HCT116 (cell line): ENCODE measurements at regions not wholly inside any gene's neighbourhood (a gene's known extent, or its start where the extent isn't known, plus 50 kb on each side); places are given as distances from the start of the nearest gene placed in this dataset.

Experiments
- ATAC-seq: fragments of 200-7000 bp; cut with Tn5 transposase; 2 replicates; pipeline ENCODE4 v1.9.1; 2020; ENCODE audit warnings: mild to moderate bottlenecking, moderate library complexity
- BruUV-seq: library from RNA; stranded (reverse); fragments of 400-500 nt; replicated peaks from 2 replicates; lab custom pipeline; 2021; lab: Mats Ljungman, UMichigan
- CTCF ChIA-PET: fragments of 300-600 bp; sonication (Branson Sonifier 250); formaldehyde crosslinking; loops from one replicate; lab custom pipeline; 2021; ENCODE audit warnings: antibody characterized with exemption; lab: Charles Lee
- POLR2A ChIA-PET: fragments of 300-600, 350-600 bp; sonication (Branson Sonifier 250); formaldehyde crosslinking; loops from one replicate; lab custom pipeline; 2021; ENCODE audit warnings: antibody characterized with exemption; lab: Charles Lee
- RAD21 ChIA-PET, 2 experiments: fragments of 300-600 bp; sonication (Branson Sonifier 250); formaldehyde crosslinking; loops; one replicate each; lab custom pipeline; 2023; ENCODE audit warnings: low total read pairs in 2 of 2; ENCODE audit not compliant: uncharacterized antibody in 2 of 2, unreplicated experiment in 2 of 2, low non-redundant PET in 1 of 2; lab: Charles Lee
- DNase-seq: peaks from one replicate; pipeline ENCODE4 v3.0.0-alpha.2; 2010; ENCODE audit warnings: low read depth, low spot score
- H2AFZ ChIP-seq: fragments of 200-600 bp; shearing (Covaris generic), sonication (generic); 2 replicates; pipeline ENCODE4 v1.6.1; 2017; ENCODE audit warnings: low read depth, mixed run types, mixed read lengths, antibody characterized with exemption, low read length; ENCODE audit not compliant: poor library complexity, severe bottlenecking
- H3K27ac ChIP-seq: 2 replicates; pipeline ENCODE4 v1.5.1; 2012; ENCODE audit warnings: low read depth, low read length
- H3K27me3 ChIP-seq: fragments of 200-600 bp; sonication (generic); 2 replicates; pipeline ENCODE4 v1.6.1; 2016; ENCODE audit warnings: mixed run types, low read length, mixed read lengths; ENCODE audit not compliant: insufficient read depth
- H3K36me3 ChIP-seq, 2 experiments: fragments of 200-500 bp in 1 of 2; fragments of 200-600 bp in 1 of 2; sonication (Bioruptor generic) in 1 of 2; sonication (generic) in 1 of 2; 2 replicates each; pipeline versions ENCODE4 v1.5.1 to v1.6.1; 2014 to 2016; ENCODE audit warnings: low read length in 2 of 2, inconsistent platforms in 1 of 2, mixed read lengths in 1 of 2, mixed run types in 1 of 2; ENCODE audit not compliant: insufficient read depth in 2 of 2, control insufficient read depth in 1 of 2
- H3K4me1 ChIP-seq, 2 experiments: fragments of 200-600 bp in 1 of 2; sonication (generic) in 1 of 2; 2 replicates each; pipeline versions ENCODE4 v1.5.1 to v1.6.1; 2012 to 2017; ENCODE audit warnings: low read length in 2 of 2, inconsistent platforms in 1 of 2, mild to moderate bottlenecking in 1 of 2, mixed read lengths in 1 of 2, mixed run types in 1 of 2, moderate library complexity in 1 of 2; ENCODE audit not compliant: insufficient read depth in 2 of 2, control insufficient read depth in 1 of 2
- H3K4me2 ChIP-seq: fragments of 200-600 bp; sonication (generic); 2 replicates; pipeline ENCODE4 v1.6.1; 2017; ENCODE audit warnings: mixed run types, low read length, mixed read lengths
- H3K4me3 ChIP-seq, 2 experiments: fragments of 200-600 bp in 1 of 2; sonication (generic) in 1 of 2; replicated peaks in 1 of 2; 2 replicates each; pipeline ENCODE4 v1.5.1; 2011 to 2016; ENCODE audit warnings: low read length in 2 of 2, control low read depth in 1 of 2, low read depth in 1 of 2, mild to moderate bottlenecking in 1 of 2, mixed read lengths in 1 of 2, mixed run types in 1 of 2
- H3K79me2 ChIP-seq: fragments of 200-600 bp; sonication (generic); 2 replicates; pipeline ENCODE4 v1.6.1; 2017; ENCODE audit warnings: mild to moderate bottlenecking, mixed run types, low read length, moderate library complexity, mixed read lengths; ENCODE audit not compliant: insufficient read depth
- H3K9ac ChIP-seq: fragments of 200-600 bp; sonication (generic); 2 replicates; pipeline ENCODE4 v1.6.1; 2016; ENCODE audit warnings: low read length, mixed read lengths
- H3K9me2 ChIP-seq: fragments of 200-600 bp; sonication (generic), shearing (Covaris generic); 2 replicates; pipeline ENCODE4 v1.6.1; 2017; ENCODE audit warnings: mixed run types, mild to moderate bottlenecking, moderate library complexity; ENCODE audit not compliant: insufficient read depth
- H3K9me3 ChIP-seq, 2 experiments: fragments of 200-500 bp in 1 of 2; fragments of 200-600 bp in 1 of 2; sonication (Bioruptor generic) in 1 of 2; sonication (generic) in 1 of 2; 2 replicates each; pipeline ENCODE4 v1.6.1; 2014 to 2017; ENCODE audit warnings: low read length in 2 of 2, mixed read lengths in 2 of 2, inconsistent platforms in 1 of 2, low read depth in 1 of 2, mild to moderate bottlenecking in 1 of 2, mixed run types in 1 of 2, moderate library complexity in 1 of 2; ENCODE audit not compliant: control insufficient read depth in 1 of 2, insufficient read depth in 1 of 2
- H4K20me1 ChIP-seq: fragments of 200-600 bp; sonication (generic), shearing (Covaris generic); 2 replicates; pipeline ENCODE4 v1.6.1; 2017; ENCODE audit warnings: mixed run types, mild to moderate bottlenecking, moderate library complexity; ENCODE audit not compliant: insufficient read depth
- CEBPB ChIP-seq: IDR thresholded peaks from 2 replicates; pipeline ENCODE4 v1.6.1; 2012; ENCODE audit warnings: low read depth
- EGR1 ChIP-seq: IDR thresholded peaks from 2 replicates; pipeline ENCODE4 v1.6.1; 2012; ENCODE audit warnings: low read depth
- ELF1 ChIP-seq: IDR thresholded peaks from 2 replicates; pipeline ENCODE4 v1.6.1; 2012; ENCODE audit warnings: low read depth, borderline replicate concordance
- EZH2 ChIP-seq: fragments of 200-600 bp; sonication (generic); IDR thresholded peaks from 2 replicates; pipeline ENCODE4 v1.6.1; 2017; ENCODE audit warnings: antibody characterized with exemption, mixed run types
- EZH2phosphoT487 ChIP-seq: fragments of 200-600 bp; IDR thresholded peaks from 2 replicates; pipeline ENCODE4 v1.6.1; 2018; ENCODE audit warnings: antibody characterized with exemption, borderline replicate concordance
- JUND ChIP-seq: IDR thresholded peaks from 2 replicates; pipeline ENCODE4 v1.6.1; 2012
- POLR2A ChIP-seq: IDR thresholded peaks from 2 replicates; pipeline ENCODE4 v1.7.0; 2011; ENCODE audit warnings: borderline replicate concordance; ENCODE audit not compliant: insufficient read depth, insufficient read length; ENCODE audit errors: extremely low read depth
- RAD21 ChIP-seq: IDR thresholded peaks from 2 replicates; pipeline ENCODE4 v1.6.1; 2012; ENCODE audit warnings: low read depth, mild to moderate bottlenecking
- SRF ChIP-seq: IDR thresholded peaks from 2 replicates; pipeline ENCODE4 v1.6.1; 2012; ENCODE audit warnings: low read depth
- YY1 ChIP-seq: IDR thresholded peaks from 2 replicates; pipeline ENCODE4 v1.6.1; 2011; ENCODE audit warnings: low read length, low read depth, moderate library complexity, mild to moderate bottlenecking; ENCODE audit not compliant: insufficient replicate concordance; ENCODE audit errors: extremely low read depth
- ZFX ChIP-seq: fragments of 450-650 bp; IDR thresholded peaks from 2 replicates; pipeline ENCODE4 v1.6.1; 2017
- ZNF274 ChIP-seq: fragments of 200-500 bp; sonication (Bioruptor generic); IDR thresholded peaks from 2 replicates; pipeline ENCODE4 v1.6.1; 2014; ENCODE audit warnings: mild to moderate bottlenecking, low read depth, low read length, inconsistent platforms
- intact Hi-C: fragments of 100-400 bp; cut with micrococcal nuclease; formaldehyde crosslinking; loops from 2 replicates; pipeline ENCODE4 v1.10.0; 2022
- TF ChIP-seq, protein P1 (sequence below): IDR thresholded peaks from 2 replicates; pipeline ENCODE4 v1.6.1; 2012
- TF ChIP-seq, protein P2 (sequence below): IDR thresholded peaks from 2 replicates; pipeline ENCODE4 v1.6.1; 2012
- TF ChIP-seq, protein P3 (sequence below): IDR thresholded peaks from 2 replicates; pipeline ENCODE4 v1.6.1; 2011; ENCODE audit warnings: mild to moderate bottlenecking, low read length, moderate library complexity; ENCODE audit not compliant: insufficient replicate concordance; ENCODE audit errors: extremely low read depth
- TF ChIP-seq, protein P4 (sequence below), 3 experiments: fragments of 200-600 bp in 1 of 3; sonication (generic) in 1 of 3; IDR thresholded peaks in 2 of 3; conservative IDR thresholded peaks in 1 of 3; 2 replicates each; pipeline ENCODE4 v1.5.1; 2012 to 2017; ENCODE audit warnings: low read depth in 2 of 3, low read length in 2 of 3, antibody characterized with exemption in 1 of 3, borderline replicate concordance in 1 of 3, control low read depth in 1 of 3, mild to moderate bottlenecking in 1 of 3, mixed read lengths in 1 of 3, mixed run types in 1 of 3, moderate library complexity in 1 of 3; ENCODE audit not compliant: insufficient read depth in 1 of 3

DNA sequence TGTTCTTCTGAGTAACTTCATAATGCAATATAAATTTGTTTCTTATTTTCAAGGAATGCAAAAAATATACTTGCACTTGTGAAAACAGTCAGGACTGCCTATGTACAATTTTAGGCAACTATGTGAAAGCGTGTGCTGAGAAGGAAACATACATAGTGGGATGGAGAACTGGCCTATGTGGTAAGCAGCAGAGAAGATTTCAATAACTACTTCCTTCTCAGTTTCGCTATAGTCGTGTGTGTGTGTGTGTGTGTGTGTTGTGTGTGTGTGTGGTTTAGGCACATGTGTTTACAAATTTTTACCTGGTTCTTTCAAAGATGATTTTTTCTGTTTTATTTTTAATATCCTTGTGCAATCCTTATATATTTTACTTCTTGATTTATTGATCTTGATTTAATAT, 211.8 kb downstream of the LRRK2 start:
- Histone ChIP-seq H3K9ac (no peak overlapping the region), H3K79me2 (no peaks in the 10 kb centered on the region), H3K9me2 (no peaks in the 10 kb centered on the region), H3K27me3 (no peaks in the 10 kb centered on the region), H3K4me1 (no peaks in the 10 kb centered on the region), H3K4me3 (no peak overlapping the region), H3K9me3 (no peaks in the 10 kb centered on the region), H4K20me1 (no peaks in the 10 kb centered on the region), H3K4me2 (no peak overlapping the region), H3K36me3 (no peaks in the 10 kb centered on the region), H3K27ac (no peak overlapping the region), H2AFZ (no peak overlapping the region)
- intact Hi-C loops, result no loop called here
- POLR2A ChIA-PET, result no interaction called here
- BruUV-seq, result no TSS peak
- RAD21 ChIA-PET, result no interaction called here
- TF ChIP-seq ZFX (no peak), CEBPB (no peak), RAD21 (no peak), JUND (no peak), SRF (no peak), EZH2 (no peak)
- TF ChIP-seq, protein P1, sequence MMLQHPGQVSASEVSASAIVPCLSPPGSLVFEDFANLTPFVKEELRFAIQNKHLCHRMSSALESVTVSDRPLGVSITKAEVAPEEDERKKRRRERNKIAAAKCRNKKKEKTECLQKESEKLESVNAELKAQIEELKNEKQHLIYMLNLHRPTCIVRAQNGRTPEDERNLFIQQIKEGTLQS, result no peak
- TF ChIP-seq, protein P2, sequence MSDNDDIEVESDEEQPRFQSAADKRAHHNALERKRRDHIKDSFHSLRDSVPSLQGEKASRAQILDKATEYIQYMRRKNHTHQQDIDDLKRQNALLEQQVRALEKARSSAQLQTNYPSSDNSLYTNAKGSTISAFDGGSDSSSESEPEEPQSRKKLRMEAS, result no peak
- DNase-seq, result no peak
- ATAC-seq, result no peak
- CTCF ChIA-PET, result no interaction called here

DNA sequence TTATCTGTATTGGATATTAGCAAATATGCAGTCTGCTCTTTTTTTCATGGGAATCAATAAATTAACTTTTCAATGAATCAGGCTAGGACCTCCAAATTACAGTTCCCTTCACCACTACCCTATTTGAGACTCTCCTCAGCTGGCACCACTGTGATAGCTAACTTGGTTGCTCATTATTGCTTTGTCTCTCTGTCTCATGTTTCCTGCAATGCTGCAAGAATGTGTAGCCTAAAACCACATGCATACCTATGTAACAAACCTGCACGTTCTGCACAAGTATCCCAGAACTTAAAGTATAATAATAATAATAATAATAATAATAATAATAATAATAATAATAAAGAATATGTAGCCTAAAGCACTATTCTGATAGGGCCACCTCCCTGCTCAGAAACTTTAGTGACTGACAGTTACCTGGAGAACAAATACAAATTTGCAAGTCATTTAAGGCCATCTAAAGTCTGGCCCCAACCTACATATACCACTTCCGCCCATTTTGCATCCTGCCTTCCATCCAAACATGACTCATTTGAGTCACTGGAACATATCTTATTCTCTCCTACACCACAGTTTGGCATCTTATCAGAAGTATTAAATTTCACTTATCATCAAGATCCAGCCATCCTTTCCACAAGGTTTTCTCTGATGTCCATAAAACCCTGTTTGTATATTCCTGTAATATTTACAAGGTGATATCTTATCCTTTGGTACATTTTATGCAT, 215.1 kb downstream of the LRRK2 start:
- intact Hi-C loops, result no loop called here

More for the DNA sequence above, 215.1 kb downstream of the LRRK2 start:
- Histone ChIP-seq H3K4me1 (no peaks in the 10 kb centered on the region), H3K27ac (no peak overlapping the region), H3K9me2 (no peaks in the 10 kb centered on the region), H3K9me3 (no peaks in the 10 kb centered on the region), H3K79me2 (no peaks in the 10 kb centered on the region), H2AFZ (no peak overlapping the region), H3K4me2 (no peak overlapping the region), H3K36me3 (no peaks in the 10 kb centered on the region), H3K27me3 (no peaks in the 10 kb centered on the region), H4K20me1 (no peaks in the 10 kb centered on the region), H3K4me3 (no peak overlapping the region), H3K9ac (no peak overlapping the region)
- no peak for ATAC-seq
- DNase-seq, result no peak
- ChIA-PET CTCF (no interaction called here), RAD21 (no interaction called here), POLR2A (no interaction called here)
- TF ChIP-seq YY1 (no peak), CEBPB (no peak), SRF (no peak), ZNF274 (no peak), EGR1 (no peak), ELF1 (no peak), POLR2A (no peak), ZFX (no peak), EZH2phosphoT487 (no peak)
- TF ChIP-seq, protein P3, sequence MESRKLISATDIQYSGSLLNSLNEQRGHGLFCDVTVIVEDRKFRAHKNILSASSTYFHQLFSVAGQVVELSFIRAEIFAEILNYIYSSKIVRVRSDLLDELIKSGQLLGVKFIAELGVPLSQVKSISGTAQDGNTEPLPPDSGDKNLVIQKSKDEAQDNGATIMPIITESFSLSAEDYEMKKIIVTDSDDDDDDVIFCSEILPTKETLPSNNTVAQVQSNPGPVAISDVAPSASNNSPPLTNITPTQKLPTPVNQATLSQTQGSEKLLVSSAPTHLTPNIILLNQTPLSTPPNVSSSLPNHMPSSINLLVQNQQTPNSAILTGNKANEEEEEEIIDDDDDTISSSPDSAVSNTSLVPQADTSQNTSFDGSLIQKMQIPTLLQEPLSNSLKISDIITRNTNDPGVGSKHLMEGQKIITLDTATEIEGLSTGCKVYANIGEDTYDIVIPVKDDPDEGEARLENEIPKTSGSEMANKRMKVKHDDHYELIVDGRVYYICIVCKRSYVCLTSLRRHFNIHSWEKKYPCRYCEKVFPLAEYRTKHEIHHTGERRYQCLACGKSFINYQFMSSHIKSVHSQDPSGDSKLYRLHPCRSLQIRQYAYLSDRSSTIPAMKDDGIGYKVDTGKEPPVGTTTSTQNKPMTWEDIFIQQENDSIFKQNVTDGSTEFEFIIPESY, result no peak
- TF ChIP-seq, protein P4, sequence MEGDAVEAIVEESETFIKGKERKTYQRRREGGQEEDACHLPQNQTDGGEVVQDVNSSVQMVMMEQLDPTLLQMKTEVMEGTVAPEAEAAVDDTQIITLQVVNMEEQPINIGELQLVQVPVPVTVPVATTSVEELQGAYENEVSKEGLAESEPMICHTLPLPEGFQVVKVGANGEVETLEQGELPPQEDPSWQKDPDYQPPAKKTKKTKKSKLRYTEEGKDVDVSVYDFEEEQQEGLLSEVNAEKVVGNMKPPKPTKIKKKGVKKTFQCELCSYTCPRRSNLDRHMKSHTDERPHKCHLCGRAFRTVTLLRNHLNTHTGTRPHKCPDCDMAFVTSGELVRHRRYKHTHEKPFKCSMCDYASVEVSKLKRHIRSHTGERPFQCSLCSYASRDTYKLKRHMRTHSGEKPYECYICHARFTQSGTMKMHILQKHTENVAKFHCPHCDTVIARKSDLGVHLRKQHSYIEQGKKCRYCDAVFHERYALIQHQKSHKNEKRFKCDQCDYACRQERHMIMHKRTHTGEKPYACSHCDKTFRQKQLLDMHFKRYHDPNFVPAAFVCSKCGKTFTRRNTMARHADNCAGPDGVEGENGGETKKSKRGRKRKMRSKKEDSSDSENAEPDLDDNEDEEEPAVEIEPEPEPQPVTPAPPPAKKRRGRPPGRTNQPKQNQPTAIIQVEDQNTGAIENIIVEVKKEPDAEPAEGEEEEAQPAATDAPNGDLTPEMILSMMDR (IDR thresholded peaks at IDR 0.05 in 2 of 3, conservative IDR thresholded peaks at IDR 0.05 in 1 of 3; ENCODE audit: borderline replicate concordance in 1 of 3, insufficient read depth in 1 of 3, low read depth in 2 of 3, low read length in 2 of 3), result no peak
- TF ChIP-seq, protein P1, result no peak
- no TSS peak for BruUV-seq
